Activated CD8-positive, alpha-beta memory T cell treated with anti-CD3 and anti-CD28 coated beads, Interleukin-2, amount 50 U/mL, for 4 hours (primary cell): ENCODE measurements at regions not wholly inside any gene's neighbourhood (a gene's known extent, or its start where the extent isn't known, plus 50 kb on each side); places are given as distances from the start of the nearest gene placed in this dataset.

Experiments used
- DNase-seq: peaks from one replicate; pipeline ENCODE4 v3.0.0-alpha.2; 2020

DNA sequence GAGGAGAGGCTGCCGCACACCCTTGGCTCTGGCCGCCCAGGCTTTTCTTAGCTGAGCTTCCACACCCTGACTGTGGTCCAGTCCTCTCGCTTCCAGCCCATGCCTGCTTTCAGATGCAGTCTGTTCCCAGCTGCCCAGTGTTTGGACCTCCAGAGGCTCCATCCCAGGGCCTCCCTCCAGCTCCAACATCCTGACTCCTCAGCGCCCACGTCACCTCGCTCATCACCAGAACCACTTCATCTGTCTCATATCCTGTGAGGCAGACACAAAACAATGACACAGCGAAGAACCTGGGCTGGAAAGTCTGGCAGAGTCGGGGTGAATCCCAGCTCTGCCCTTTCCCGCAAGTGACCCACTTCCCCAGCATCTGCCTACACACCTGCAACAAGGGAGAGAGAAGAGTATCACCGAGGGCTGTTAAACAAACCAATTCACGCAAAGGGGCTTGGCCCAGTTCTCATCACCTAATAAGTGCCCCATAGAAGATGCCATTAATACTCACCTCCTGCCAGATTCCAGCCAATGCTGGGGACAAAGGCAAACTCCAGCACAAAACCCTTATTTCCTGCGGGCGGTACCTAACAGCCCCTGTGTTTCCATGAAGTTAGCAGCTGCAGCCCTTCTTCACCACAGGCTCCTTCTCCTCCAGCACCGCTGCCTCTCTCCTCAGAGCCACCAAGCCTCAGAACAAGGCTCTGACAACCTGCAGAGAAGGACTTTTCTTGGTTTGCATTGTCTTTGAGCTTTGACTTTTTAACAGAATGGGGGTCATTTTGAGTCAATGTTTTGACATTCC, 133.4 kb upstream of the CDH4 start:
- no peak for DNase-seq

DNA sequence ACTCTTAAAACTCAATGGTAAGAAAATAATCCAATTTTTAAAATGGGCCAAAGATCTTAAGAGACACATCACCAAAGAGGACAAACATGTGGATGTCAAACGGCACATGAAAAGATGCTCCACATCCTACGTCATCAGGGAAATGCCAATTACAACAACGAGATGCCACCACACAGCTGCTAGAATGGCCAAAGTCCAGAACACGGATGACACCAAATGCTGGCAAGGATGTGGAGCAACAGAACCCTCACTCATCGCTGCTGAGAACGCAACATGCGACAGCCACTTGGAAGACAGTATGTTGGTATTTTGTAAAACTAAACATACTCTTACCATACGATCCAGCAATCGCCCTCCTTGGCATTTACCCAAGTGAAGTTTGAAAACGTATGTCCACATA, 132.8 kb upstream of the CDH4 start:
- DNase-seq = no peak

DNA sequence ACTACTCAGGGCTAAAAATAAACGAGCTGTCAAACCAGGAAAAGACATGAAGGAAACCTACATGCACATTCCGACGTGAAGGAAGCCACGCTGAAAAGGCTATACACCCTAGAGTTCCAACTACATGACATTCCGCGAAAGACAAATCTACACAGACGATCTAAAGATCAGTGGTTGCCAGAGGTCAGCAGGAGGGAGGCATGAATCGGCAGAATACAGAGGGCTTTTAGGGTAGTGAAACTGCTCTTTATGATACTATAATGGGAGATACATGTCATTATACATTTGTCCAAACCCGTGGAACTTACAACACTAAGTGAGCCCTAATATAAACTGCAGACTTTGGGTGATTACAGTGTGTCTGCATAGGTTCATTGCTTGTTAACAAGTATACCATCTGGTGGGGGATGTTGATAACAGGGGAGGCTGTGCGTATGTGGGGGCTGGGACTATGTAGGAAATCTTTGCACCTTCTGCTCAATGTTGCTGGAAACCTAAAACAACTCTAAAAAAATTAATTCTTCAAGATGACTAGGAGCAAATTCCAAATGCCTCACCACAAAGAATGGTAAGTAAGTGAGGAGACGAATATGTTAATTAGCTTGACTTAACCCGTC, 132.2 kb upstream of the CDH4 start:
- no peak for DNase-seq

DNA sequence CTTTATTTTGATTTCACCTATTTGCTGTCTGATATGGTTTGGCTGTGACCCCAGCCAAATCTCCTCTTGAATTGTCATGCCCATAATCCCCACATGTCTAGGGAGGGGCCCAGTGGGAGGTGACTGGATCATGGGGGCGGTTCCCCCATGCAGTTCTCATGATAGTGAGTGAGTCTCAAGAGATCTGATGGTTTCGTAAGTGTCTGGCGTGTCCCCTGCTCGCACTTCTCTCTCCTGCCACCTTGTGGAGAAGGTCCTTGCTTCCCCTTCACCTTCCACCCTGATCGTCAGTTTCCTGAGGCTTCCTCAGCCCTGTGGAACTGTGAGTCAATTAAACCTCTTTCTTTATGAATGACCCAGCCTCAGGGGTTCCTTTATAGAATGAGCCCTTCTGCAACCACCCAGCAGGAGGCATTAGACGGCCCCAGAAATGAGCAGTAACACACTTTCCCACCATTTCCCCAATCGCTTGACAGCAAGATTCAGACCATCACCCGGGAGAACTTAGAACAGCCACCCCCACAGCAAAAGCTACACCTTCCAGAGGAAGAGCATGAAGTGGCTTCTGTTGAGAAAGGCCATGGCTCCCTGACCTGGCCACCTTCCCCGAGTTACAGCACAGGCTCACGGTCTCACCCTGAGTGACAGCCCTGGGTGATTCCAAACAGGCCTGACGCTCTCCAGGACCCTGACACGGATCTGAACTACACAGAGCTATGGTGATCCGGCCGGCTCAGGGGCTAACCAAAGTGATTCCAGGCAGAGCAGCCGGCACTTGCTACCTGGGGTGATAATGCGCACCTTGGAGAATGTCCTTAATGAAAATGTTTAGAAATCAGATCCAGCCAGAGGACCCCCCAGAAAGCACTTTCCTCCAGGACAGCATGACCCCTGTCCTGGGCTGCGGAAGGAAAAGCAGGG, 131.2 kb upstream of the CDH4 start:
- no peak for DNase-seq

DNA sequence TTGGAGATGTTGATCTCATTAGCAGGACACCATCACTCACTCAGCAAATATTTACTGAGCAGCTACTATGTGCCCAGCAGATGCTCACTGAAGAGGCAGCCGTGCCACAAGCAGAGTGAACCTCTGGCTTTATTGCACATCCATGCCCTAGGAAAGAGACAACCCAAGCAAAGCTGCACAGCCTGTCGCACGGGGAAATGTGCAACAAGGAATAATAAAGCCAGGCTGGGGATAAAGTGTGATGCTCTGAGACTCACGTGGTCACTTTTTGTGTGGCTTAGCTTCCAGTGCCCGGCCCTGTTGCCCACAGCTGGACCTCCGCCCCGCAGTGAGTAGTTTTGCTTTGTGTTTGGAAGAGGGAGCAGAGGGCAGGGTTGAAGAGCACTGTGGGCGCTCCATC, 130.4 kb upstream of the CDH4 start:
- no peak for DNase-seq

DNA sequence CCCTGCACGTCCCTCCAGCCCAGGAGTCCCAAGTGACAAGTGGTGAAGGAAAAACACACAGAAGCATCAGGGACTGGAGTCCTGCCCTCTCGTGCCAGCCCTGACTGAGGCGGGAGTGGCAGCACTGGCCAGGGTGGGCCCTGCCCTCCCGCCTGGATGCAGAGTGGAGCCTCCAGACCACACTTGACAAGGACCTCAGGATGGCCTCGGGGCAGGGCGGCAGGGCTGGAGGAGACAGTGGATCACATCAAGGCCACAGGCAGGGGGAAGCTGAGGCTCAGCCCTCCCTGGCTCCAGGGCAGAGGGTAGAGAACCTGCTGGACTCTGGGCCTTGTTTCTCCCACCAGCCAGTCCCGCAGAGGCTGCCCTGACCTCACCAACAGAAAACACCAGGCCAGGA, 128.8 kb upstream of the CDH4 start:
- DNase-seq = no peak

DNA sequence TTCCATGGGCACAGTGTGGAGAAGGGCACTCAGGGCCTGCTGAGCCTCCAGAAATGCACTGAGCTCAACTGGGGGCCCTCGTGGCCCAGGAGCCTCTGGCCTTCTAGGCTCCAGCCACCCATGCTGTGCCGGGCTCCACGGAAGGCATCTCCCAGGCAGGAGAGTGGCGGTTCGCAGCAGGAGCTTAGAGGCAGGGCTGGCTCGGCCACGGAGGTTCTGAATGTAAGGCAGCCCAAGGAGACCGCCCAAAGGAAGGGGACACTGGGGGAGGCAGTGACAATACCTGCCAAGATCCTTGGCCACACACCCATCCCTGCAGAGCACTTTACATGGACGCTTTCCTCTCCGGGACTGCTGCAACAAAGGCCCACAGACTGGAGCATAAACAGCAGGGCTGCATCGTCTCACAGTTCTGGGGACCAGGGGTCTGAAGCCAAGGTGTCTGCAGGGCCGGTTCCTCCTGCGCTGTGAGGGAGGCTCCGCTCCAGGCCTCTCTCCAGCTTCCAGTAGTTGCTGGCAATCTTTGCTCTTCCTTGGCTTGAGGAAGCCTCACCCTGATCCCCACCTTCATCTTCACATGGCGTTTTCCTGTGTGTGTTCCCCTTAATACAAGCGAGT, 128.2 kb upstream of the CDH4 start:
- DNase-seq = no peak

DNA sequence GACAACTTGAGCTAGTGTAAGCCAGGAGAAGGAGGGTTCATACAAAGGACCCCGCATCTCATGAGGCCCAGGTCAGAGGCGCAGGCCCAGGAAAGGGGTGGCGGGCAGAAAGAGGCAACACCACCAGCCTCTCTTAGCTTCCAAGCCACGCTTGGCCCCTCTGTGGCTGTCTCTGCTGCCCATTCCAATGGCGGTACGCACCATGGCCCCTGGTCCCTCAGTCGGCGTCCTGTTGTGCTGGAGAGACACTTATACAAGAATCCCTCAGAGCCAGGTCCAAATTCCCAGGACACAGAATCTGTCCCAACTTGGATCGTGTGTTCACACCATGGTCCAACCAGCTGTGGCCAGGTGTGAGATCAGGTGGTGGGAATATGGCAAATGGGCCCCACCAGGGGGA, 127.0 kb upstream of the CDH4 start:
- DNase-seq = no peak

DNA sequence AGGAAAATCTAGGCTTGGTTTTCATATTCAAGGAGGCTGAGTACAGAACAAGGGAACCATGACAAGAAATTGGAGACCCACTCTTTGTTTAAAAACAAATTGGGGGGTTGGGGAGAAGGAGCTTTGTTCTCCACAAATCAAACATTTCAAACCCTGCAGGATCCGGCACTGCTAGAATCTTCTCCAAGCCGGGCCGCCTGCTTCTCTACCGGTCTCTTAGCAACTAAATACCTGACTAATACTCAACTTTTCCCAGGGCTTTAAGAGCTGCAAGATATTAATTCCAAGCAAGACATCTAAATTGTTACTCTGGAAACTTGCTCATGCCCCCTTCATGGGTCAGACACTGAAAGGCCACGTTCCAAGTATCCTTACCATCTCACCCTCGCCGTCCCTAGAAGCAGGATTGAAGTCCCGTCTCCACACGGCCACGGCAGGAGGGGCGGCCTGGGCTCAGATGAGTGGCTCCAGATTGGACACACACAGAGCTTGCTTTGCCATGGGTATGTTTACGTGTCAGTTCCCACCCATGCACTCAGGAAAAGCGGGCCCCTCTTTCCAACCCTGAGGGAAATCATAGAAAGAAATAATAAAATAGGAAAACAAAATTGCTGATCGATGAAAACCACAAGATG, 126.4 kb upstream of the CDH4 start:
- DNase-seq = no peak

DNA sequence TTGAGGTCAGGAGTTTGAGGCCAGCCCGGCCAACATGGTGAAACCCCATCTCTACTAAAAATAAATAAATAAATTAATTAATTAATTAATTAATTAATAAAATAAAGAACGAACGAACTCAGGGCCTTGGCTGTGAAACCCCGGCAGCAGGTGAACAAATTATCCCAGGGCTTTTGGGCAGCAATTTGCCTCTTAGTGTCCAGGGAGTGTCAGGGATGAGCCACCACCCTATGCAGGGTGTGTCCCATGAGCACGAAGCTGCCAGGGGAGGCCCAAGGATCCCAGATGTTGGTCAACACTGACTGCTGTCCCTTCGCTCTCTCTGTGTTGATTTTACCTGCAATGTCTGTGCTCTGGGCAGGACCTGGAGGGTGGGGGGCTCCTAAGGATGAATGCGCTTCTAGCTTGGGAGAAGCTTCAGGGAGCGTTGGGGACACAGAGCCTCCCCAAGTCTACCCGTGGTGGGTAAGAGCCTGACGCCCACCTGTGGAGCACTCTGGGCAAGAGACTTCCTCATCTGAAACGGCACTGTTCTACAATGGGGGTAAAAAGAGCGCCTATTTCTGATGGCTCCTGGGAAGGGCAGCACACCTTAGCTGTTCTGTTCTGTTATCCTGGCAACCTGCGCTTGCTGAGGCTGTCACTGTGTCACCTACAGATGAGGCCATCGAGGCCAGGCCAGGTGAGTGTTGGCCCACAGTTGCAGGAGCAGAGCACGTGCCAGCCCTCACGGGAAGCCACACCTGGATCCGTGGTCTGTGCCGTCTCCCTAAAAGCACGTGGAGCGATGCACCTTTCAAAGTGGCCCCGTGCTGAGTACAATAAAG, 125.5 kb upstream of the CDH4 start:
- DNase-seq = no peak

DNA sequence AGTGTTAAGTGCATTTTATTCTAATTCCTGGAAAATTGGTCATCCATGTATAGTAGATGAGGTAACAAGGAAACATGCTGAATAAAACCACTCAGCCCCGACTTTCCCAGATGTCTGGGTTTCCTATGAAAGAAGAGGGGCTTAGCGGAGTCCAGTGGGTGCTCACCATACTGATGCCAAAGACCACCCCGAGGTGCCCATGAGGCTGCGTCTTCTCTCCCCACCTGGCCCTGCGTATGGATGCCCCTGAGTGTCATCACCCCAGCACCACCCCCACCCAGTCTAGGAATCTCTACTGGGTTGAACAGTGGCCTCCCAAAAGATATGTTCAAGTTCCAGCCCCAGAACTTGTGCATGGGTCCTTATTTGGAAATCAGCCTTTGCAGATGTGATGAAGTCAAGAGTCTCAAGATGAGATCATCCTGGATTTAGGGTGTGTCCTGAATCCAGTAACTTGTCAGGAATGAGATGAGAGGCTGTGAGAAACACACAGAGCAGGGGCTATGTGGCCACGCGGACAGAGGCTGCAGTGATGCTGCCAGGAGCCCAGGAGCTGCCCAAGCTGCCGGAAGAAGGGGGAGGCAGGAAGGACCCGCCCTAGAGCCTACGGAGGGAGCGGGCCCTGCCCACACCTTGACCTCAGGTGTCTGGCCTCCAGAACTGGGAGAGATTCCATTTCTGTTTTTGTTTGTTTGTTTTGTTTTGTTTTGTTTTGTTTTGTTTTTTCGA, 124.6 kb upstream of the CDH4 start:
- DNase-seq = no peak

DNA sequence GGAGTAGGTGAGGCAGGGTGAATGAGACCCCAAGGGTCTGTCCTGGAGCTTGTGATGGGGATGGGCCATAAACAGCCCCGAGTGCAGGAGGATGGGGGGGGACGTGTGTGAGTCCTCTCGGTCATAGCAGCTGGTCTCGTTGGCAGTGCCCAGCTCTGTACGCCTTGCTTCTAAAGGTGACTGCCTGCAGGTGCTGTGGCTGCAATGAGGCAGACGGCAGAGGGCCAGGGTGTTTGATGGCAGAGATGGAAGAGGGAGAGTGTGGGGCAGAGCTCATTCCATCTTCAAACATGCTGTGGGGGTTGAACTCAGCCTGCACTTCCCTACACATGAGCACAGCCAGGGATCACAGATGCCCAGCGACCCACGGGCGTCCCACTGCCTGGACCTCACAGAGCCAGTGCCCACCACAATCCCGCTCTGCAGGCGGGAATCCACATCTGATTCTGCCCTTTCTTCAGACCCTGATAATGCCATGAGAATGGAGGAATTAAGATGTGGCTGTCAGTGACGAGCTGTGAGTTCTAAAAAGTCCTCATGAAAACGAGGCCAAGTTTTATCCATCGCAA, 123.3 kb upstream of the CDH4 start:
- no peak for DNase-seq

DNA sequence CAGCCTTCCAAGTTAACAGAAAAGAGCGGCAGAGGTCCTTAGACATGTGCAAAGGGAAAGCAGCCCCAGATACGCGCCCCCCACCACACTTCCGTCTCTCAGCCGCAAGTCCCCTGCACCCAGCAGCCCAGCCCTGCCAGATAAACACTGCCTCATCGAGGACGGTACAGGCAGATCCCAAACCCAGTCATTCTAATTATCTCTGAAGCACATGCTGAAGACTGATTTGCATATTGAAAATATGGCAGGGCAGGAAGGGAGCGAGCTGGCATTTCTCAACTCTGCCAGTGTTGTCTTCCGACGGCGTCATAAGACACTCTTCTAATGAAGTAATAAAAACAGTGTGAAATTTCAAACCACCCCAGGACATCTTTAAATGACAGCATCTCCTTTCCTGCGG, 122.8 kb upstream of the CDH4 start:
- no peak for DNase-seq

DNA sequence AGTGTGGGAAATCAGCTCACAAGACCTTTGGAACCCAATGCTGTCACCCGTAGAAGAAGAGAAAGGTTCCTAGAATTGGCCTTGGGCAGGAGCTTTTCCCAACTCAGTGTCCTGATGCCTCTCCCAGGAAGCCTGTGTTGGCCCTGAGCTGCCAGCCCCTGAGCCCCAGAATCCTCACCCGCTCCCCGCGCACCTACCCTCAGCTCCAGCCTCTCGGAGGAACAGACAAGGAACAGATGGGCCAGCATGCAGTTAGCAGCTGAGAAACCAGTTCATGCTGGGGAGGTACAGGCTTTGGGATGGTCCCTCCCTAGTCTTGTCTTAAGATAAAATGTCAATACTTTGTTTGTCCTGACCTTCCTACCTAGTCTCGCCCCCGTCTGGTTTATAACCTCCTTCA, 121.9 kb upstream of the CDH4 start:
- DNase-seq = no peak

DNA sequence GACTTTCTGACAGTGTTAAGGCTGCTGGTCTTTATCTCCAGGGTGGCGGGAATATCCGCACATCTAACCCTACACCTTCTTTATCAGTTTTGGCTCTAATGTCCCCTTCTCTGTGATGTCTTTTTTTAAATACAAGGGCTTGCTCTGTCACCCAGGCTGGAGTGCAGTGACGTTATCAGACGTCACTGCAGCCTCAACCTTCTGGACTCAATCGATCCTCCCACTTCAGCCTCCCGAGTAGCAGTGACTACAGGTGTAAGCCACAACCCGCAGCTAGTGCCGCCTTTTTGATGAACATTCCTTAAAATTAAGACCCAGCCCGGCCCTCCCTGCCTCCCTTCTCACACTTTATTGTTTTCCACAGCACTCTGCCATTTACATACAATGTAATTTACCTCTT, 120.1 kb upstream of the CDH4 start:
- no peak for DNase-seq

DNA sequence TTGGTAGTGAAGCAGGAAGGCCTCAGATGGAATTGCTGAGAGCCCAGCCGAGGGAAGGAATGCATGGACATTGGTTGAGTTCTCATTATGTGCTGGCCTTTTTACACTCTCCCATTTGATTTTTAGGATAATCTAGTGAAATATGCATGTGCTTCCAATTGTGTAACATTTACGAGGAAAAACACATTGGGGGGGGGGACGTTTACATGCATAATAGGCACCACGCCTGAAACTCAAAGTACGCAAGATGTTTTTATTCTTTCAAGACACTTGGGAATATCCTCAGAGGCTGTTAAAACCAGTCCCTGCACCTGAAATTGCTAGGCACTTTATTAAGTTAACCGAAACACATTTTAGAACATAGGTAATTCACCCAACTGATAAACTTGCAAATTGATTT, 118.5 kb upstream of the CDH4 start:
- DNase-seq = no peak

DNA sequence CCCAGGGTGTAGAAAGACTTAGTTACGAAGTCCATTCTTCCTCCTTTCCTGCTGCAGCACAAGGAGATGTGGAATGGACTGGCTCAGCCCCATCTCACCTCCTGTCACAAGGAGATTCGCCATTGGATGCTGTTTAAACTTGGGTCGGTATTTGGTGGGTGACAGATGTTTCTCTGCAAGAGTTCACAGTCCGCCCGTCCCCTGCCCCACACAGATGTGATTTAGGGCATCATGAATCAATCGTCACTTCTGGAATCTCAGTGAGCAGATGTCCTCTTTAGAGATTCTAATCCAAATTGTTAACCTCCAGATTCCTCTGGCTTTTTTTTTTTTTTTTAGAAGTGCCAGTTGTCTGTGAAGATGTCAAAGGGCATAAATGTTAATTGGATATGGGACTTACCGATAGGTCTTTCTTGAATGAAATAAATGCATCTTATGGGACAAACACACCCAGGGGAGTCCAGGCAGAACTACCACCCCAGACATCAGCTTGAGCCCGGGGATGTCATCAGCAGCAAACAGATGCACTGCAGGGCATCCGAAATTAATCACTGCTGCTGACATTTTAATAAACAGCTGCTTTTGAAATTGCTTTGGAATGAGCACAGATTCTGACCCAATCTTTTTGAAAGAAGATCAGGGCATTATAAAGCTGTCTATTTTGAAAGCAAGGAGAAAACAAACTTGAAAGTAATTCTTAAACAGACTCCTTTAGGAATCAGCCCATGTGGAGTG, 117.6 kb upstream of the CDH4 start:
- no peak for DNase-seq

DNA sequence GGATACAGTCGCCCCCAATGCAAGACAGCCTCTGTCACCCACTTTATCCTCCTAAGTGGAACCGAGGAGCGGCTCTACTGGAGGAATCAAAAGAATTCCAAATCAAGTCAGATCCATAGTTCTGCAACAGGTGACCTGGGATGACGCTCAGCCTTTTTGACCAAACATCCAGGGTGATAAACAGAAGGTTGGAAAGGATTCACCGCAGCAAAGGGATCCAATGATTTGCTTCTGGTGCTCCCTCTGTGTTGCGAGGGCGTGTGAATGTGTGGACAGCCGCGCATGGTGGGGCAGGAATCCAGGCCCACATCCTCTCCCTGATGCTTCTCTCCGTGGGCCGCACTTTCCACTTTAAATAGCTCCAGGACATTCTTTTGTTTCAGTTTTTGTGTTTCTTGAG, 116.8 kb upstream of the CDH4 start:
- DNase-seq = no peak

DNA sequence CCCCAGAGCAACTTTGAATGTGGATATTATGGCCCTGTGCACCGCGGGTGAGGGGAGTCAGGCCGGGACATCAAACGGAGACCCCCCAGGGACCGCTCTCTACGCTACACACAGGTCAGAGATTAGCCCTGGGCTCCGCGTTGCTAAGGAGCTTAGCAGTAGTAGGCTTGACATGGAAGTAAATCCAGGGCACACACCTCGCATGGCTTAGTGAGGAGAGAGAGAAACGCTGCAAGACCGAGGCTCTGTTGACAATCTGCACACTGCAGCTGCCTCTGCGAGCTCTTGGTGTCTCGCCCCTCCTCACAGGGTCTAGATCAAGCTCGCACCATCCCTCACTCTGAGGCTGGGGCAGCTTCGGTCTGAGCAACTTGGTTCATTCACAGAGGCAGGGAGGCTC, 116.1 kb upstream of the CDH4 start:
- DNase-seq = no peak

DNA sequence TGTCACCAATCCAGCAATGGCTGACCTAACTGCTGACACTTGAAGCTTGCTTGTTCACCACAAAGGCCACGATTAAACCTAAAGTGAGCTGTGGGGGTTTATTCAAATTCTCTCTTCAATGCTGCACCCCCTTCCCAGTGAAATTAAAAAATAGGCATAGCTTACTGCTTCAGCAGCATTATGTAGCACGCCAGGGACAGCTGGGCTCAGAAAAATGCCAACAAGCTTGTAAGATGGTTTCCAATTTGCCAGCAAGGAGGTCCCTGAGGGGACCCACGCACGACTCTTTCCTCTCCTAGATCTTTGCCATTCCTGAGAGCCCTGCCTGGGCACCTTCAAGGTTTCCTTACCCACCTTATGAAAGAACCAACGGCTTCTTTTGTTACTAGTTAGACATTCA, 113.5 kb upstream of the CDH4 start:
- DNase-seq = no peak
